Activated CD8-positive, alpha-beta memory T cell treated with anti-CD3 and anti-CD28 coated beads, Interleukin-2, amount 10 ng/mL, durations not matched to agents 7 days and 5 days (primary cell): ENCODE measurements at regions not wholly inside any gene's neighbourhood (a gene's known extent, or its start where the extent isn't known, plus 50 kb on each side); places are given as distances from the start of the nearest gene placed in this dataset.

Experiments
- ATAC-seq: fragments of 150-1000 bp; cut with Tn5 transposase; one replicate; pipeline ENCODE4 v1.10.0; 2021; ENCODE audit warnings: moderate library complexity
- CTCF ChIA-PET: fragments of 350-600 bp; sonication (Branson Sonifier 250); formaldehyde crosslinking; loops from one replicate; lab custom pipeline; 2021; ENCODE audit warnings: antibody characterized with exemption; lab: Charles Lee
- DNase-seq: peaks from one replicate; pipeline ENCODE4 v3.0.0-alpha.2; 2020
- H3K27ac Mint-ChIP-seq: one replicate; pipeline ENCODE4 v1.8.0; 2021; ENCODE audit warnings: mild to moderate bottlenecking, mixed read lengths
- H3K27me3 Mint-ChIP-seq: one replicate; pipeline ENCODE4 v1.8.0; 2021; ENCODE audit warnings: mixed read lengths
- H3K36me3 Mint-ChIP-seq: one replicate; pipeline ENCODE4 v1.8.0; 2021; ENCODE audit warnings: mild to moderate bottlenecking, mixed read lengths
- H3K4me1 Mint-ChIP-seq: one replicate; pipeline ENCODE4 v1.8.0; 2021; ENCODE audit warnings: mixed read lengths
- H3K4me3 Mint-ChIP-seq: one replicate; pipeline ENCODE4 v1.8.0; 2021; ENCODE audit warnings: mild to moderate bottlenecking, moderate library complexity, mixed read lengths
- H3K9me3 Mint-ChIP-seq: one replicate; pipeline ENCODE4 v1.8.0; 2022; ENCODE audit warnings: low read depth, mixed read lengths

DNA sequence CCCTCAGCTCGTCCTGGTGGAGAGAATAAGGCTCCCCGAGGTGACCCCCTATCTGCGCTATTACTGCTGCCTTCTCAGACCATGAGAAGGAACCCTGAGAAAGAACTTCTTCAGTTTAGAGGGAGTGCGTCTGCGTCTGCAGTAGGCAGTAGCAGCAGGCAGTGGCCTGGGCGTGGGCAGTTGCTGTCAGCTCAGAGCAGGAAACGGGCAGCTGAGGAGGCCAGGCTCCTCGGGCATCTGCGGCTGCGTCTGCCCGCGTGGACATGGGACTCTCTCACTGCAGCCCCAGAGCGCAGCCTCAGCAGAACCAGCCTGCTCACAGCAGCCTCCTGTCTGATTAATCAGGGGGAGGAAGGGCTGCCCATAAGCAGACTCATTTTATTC lies 49.8 kb upstream of the FCN1 start:
- no peaks in the 10 kb centered on the region for H3K27me3 Mint-ChIP-seq
- no peaks in the 10 kb centered on the region for H3K36me3 Mint-ChIP-seq
- no peak overlapping the region for H3K27ac Mint-ChIP-seq
- peaks cover 3% of the 10 kb centered on the region for H3K9me3 Mint-ChIP-seq
- DNase-seq = no peak
- CTCF ChIA-PET = no interaction called here
- no peak for ATAC-seq
- H3K4me3 Mint-ChIP-seq = no peak overlapping the region
- H3K4me1 Mint-ChIP-seq = no peaks in the 10 kb centered on the region

DNA sequence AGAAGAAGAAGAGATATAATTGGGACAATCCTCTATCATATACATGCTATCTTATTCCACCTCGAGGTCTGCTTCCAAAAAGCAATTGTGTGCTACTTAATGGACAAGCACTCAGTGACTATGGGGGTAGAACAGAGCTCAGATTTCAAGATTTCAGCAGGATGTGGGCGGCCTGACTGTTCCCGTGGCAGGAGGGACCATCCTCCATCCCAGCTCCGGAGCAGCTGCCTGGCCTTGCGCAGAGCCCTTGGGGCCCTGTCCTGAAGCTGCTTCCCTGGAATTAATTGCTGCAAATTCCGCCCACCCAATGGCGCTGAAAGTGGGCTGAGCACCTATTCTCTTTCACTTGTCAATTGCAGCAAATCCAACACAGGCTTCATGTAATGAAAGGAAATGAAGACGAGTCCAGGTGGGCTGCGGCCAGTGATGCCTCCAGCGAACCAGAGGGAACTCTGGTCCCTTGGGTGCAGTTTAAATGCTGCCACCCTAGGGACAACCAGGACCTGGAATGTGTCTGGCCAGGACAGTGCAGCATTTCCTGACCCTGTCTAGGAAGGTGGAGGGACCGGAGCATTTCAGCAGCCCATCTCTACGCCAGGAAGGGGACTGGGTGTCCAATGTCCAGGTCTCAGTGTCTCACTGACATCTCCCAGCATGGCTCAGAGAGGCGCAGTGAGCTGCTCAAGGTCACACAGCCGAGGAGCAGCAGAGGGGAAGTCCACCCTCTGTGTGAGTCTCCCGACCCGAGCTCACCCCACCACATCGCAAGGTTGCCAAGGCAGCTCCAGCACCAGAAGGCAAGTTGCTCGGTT lies 50.5 kb upstream of the FCN1 start:
- CTCF ChIA-PET = no interaction called here
- Mint-ChIP-seq H3K36me3 (no peaks in the 10 kb centered on the region), H3K4me1 (no peaks in the 10 kb centered on the region), H3K27ac (no peak overlapping the region), H3K4me3 (no peak overlapping the region), H3K27me3 (no peaks in the 10 kb centered on the region), H3K9me3 (peaks cover 3% of the 10 kb centered on the region)
- DNase-seq (no peak), ATAC-seq (no peak)

DNA sequence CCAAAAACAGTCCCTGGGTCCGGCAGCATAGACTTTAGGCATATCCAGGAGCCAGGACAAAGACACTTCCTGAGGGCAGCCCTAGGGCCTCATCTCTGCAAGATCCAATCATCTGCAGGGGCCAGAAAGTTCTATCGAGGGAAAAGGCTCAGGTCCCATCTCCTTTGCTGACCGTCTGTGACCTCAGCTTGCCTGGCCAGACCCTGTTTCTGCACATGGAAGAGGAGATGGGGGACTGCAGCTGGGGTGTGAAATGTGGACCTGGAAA lies 51.0 kb upstream of the FCN1 start:
- peaks cover 3% of the 10 kb centered on the region for H3K9me3 Mint-ChIP-seq
- no peak overlapping the region for H3K4me3 Mint-ChIP-seq
- CTCF ChIA-PET = no interaction called here
- peaks cover under 1% of the 10 kb centered on the region for H3K27me3 Mint-ChIP-seq
- no peaks in the 10 kb centered on the region for H3K36me3 Mint-ChIP-seq
- no peaks in the 10 kb centered on the region for H3K4me1 Mint-ChIP-seq
- no peak for ATAC-seq
- no peak for DNase-seq
- no peak overlapping the region for H3K27ac Mint-ChIP-seq

DNA sequence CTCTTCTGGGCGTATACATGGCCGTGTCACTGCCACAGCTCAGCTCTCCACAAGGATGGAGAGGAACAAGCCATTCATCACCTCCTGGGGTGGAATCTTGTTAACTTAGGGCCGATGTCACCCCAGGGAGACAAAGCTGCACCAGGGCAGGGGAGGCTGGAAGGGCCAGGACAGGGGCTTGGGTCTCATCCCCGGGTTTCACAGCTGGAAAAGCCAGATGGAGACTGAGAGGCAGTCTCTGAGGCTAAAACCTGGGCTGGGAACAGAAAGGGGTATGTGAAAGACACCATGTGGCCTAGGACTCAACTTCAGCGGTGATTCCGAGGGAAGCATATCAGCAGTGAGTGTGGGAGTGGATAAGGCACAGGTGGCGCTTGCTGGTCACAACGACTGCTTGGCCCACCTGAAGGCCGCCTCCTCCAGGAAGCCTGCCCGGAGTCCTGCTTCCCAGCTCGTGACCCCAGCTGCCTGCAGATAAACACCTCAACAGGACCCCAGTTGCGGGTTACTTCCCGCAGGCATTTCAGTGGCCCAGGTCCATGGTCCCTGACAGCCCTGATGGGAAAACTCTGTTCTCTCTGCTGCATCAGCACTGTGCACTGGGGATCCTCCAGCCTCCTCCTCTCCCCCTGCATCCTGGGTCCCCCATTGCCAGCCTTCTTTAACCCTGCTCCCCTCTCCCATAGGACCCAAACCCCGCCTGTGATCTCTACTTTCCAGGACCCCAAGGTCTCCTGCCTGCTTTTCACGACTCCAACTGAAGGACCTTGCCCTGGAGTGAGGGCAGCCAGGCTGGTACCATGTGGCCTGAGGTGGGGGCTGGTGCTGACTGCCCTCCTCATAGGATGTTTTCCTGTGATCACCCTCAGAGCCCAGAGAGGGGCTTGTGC lies 51.7 kb upstream of the FCN1 start:
- ATAC-seq (no peak), DNase-seq (no peak)
- H3K36me3 Mint-ChIP-seq = no peaks in the 10 kb centered on the region
- H3K4me1 Mint-ChIP-seq = no peaks in the 10 kb centered on the region
- peaks cover 3% of the 10 kb centered on the region for H3K9me3 Mint-ChIP-seq
- H3K27me3 Mint-ChIP-seq = peaks cover 6% of the 10 kb centered on the region
- CTCF ChIA-PET = no interaction called here
- H3K27ac Mint-ChIP-seq = no peak overlapping the region
- H3K4me3 Mint-ChIP-seq = no peak overlapping the region

DNA sequence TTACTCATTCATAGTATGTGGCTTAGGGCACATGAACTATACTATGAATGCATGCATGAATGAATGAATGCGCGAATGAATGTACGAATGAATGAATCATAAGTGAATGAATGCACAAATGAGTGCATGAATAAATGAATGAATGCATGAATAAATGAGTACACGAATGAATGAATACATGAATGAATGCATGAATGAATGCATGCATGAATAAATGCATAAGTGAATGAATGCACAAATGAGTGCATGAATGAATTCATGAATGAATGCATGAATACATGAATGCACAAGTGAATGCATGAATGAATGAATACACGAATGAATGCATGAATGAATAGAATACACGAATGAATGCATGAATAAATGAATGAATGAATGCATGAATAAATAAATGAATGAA lies 52.5 kb upstream of the FCN1 start:
- Mint-ChIP-seq H3K27ac (no peak overlapping the region), H3K27me3 (peaks cover 7% of the 10 kb centered on the region), H3K9me3 (peaks cover 3% of the 10 kb centered on the region), H3K36me3 (no peaks in the 10 kb centered on the region), H3K4me1 (no peaks in the 10 kb centered on the region), H3K4me3 (no peak overlapping the region)
- CTCF ChIA-PET = no interaction called here
- ATAC-seq (no peak), DNase-seq (no peak)

DNA sequence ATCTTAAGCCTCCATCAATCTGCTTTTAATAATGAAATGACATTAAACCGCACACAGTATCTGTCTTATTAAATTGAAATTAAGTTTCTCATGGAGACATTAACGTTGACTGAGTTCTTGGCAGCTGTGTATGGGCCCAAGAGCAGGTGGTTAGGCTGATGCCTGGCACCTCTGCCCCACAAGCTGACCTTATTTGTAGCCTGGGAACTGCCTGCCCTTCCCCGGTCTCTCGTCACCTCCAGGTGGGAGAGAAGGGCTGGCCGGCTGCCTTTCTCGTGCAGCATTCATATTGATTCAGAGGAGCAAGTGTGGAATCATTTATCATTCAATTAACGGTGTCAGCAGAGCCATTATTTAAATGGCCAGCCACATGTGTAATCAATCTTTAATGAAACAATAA lies 53.0 kb upstream of the FCN1 start:
- no peaks in the 10 kb centered on the region for H3K36me3 Mint-ChIP-seq
- peaks cover 7% of the 10 kb centered on the region for H3K27me3 Mint-ChIP-seq
- ATAC-seq (no peak), DNase-seq (no peak)
- H3K4me3 Mint-ChIP-seq = no peak overlapping the region
- no peak overlapping the region for H3K27ac Mint-ChIP-seq
- no peaks in the 10 kb centered on the region for H3K4me1 Mint-ChIP-seq
- peaks cover 3% of the 10 kb centered on the region for H3K9me3 Mint-ChIP-seq
- CTCF ChIA-PET = no interaction called here

DNA sequence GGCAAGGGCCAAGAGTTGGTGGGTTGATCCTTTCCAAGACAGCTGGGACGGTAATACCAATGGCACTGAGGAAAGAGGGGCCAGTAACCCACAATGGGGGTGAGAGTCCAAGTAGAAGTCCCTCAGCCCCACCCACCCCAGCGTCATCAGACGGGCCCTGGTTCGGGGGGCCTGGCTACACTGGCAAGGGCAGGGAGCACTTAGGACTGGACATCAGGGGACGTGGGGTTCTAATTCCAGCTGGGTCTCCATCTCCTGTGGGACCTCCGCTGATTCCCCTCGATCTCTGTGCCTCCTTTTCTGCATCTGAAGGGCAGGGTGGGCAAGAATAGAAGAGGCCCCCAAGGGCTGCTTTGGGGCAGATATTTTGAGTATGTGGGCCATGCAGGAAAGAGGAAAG lies 53.5 kb upstream of the FCN1 start:
- peaks cover 7% of the 10 kb centered on the region for H3K27me3 Mint-ChIP-seq
- H3K36me3 Mint-ChIP-seq = no peaks in the 10 kb centered on the region
- no peak overlapping the region for H3K27ac Mint-ChIP-seq
- CTCF ChIA-PET = no interaction called here
- no peak for DNase-seq
- H3K9me3 Mint-ChIP-seq = peaks cover 3% of the 10 kb centered on the region
- H3K4me3 Mint-ChIP-seq = no peak overlapping the region
- ATAC-seq = no peak
- no peaks in the 10 kb centered on the region for H3K4me1 Mint-ChIP-seq

DNA sequence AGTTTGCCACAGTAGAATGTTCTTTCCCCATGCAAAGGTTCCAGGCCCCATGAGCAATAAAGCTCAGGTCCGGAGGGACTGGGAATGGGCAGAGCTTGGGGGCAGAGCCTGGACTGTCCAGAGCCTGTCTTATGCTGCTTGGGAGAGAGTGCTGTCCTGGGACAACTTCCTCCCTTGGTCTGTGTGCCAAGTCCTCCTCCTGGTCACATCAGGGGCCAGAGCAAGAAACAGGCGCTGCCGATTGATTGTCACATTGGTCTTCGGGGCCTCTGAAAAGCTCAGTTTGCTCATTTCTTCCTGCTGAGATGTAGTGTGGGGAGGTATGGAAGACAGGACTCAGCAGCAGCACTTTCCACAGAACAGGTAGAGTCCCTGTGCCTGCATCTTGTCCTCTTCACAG lies 54.0 kb upstream of the FCN1 start:
- no peaks in the 10 kb centered on the region for H3K4me1 Mint-ChIP-seq
- no peak overlapping the region for H3K27ac Mint-ChIP-seq
- CTCF ChIA-PET = no interaction called here
- DNase-seq (no peak), ATAC-seq (no peak)
- H3K4me3 Mint-ChIP-seq = no peak overlapping the region
- H3K27me3 Mint-ChIP-seq = peaks cover 7% of the 10 kb centered on the region
- H3K9me3 Mint-ChIP-seq = peaks cover 3% of the 10 kb centered on the region
- no peaks in the 10 kb centered on the region for H3K36me3 Mint-ChIP-seq

DNA sequence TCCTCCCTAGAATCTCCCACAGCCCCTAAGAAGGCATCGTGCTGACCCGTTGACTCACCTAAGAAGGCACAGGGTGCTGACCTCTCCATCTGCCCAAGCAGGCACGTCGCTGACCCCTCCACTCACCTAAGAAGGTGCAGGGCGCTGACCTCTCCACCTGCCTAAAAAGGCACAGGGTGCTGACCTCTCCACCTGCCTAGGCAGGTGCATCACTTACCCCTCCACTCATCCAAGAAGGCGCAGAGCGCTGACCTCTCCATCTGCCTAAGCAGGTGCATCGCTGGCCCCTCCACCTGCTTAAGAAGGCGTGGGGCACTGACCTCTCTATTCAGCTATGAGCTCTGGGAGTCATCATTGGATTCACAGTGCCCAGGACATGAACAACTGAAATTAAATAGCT lies 54.4 kb upstream of the FCN1 start:
- no peaks in the 10 kb centered on the region for H3K4me1 Mint-ChIP-seq
- DNase-seq (no peak), ATAC-seq (no peak)
- H3K9me3 Mint-ChIP-seq = peaks cover 3% of the 10 kb centered on the region
- no peaks in the 10 kb centered on the region for H3K36me3 Mint-ChIP-seq
- no peak overlapping the region for H3K4me3 Mint-ChIP-seq
- CTCF ChIA-PET = no interaction called here
- H3K27me3 Mint-ChIP-seq = peaks cover 7% of the 10 kb centered on the region
- no peak overlapping the region for H3K27ac Mint-ChIP-seq

DNA sequence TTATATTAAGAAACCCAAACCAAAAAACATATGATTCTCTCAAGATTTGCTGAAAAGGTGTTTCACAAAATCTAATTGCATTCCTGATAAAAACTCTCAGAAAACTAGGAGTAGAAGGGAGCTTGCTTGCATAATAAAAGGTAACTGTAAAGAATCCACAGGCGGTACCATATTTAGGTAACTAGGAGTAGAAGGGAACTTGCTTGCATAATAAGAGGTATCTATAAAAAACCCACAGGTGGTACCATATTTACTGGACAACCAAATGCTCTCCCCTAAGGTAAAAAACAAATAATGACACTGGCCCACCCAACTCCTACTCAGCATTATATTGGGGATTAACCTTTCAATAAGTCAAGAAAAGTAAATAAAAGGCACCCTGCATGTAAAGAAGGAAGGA lies 57.5 kb upstream of the FCN1 start:
- CTCF ChIA-PET = no interaction called here
- H3K4me1 Mint-ChIP-seq = no peaks in the 10 kb centered on the region
- peaks cover 7% of the 10 kb centered on the region for H3K27me3 Mint-ChIP-seq
- no peaks in the 10 kb centered on the region for H3K36me3 Mint-ChIP-seq
- ATAC-seq (no peak), DNase-seq (no peak)
- no peak overlapping the region for H3K27ac Mint-ChIP-seq
- no peak overlapping the region for H3K4me3 Mint-ChIP-seq
- no peaks in the 10 kb centered on the region for H3K9me3 Mint-ChIP-seq

DNA sequence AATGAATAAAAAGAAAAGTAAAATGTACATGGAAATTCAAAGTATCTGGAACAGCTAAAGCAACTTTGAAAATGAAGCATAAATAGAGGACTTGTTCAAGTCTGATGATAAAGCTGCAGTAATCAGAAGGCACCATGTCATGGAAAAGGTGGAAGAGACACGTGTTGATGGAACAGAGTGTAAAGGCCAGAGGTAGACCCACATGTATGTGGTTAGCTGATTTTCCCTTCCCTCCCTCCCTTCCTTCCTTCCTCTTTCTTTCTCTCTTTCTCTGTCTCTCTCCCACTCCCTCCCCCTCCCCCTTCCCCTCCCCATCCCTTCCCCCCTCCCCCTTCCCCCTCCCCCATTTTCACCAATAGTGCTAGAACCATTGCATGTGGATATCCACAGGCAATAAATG lies 58.7 kb upstream of the FCN1 start:
- no peak for ATAC-seq
- H3K9me3 Mint-ChIP-seq = no peaks in the 10 kb centered on the region
- no peaks in the 10 kb centered on the region for H3K36me3 Mint-ChIP-seq
- no peak for DNase-seq
- no peaks in the 10 kb centered on the region for H3K4me1 Mint-ChIP-seq
- H3K27me3 Mint-ChIP-seq = peaks cover 7% of the 10 kb centered on the region
- CTCF ChIA-PET = no interaction called here
- no peak overlapping the region for H3K4me3 Mint-ChIP-seq
- no peak overlapping the region for H3K27ac Mint-ChIP-seq

DNA sequence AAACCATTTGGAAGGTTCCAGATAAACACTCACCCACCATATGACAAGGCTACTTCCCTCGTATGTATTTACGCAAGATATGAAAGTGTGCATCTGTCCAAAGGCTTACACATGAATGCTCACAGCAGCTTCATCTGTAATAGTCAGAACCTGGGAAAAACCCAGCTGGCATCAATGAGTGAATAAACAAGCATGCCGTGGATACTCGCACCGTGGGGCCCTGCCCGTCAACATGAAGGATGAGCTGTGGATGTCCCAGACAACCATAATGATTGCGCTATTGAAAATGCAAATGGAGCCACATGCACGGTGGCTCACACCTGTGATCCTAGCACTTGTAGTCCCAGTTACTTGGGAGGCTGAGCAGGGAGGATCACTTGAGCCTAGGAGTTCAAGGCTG lies 60.6 kb upstream of the FCN1 start:
- Mint-ChIP-seq H3K27ac (no peak overlapping the region), H3K27me3 (peaks cover 7% of the 10 kb centered on the region), H3K4me3 (no peak overlapping the region), H3K9me3 (no peaks in the 10 kb centered on the region), H3K36me3 (no peaks in the 10 kb centered on the region), H3K4me1 (no peaks in the 10 kb centered on the region)
- no peak for DNase-seq
- ATAC-seq = no peak
- CTCF ChIA-PET = no interaction called here

DNA sequence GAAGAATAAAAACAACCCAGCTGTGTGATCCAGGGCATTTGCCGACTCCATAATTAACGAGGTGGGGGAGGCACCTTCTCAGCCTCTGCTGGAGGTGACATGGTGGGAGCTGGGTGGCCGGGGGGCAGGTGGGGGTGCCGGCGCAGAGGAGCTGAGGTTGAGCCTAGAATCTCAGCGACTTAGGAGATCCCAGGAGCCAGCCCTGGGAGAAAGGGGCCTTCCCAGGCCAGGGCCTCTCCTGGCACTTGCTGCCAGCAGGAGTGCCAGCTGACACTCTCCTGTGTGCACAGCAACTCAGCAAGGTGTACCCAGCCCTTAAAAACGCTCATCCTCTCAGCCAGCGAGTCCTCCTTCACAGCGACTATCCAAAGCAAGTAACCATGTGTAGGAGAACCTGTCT lies 62.8 kb upstream of the FCN1 start:
- CTCF ChIA-PET = no interaction called here
- H3K27me3 Mint-ChIP-seq = no peaks in the 10 kb centered on the region
- H3K9me3 Mint-ChIP-seq = no peaks in the 10 kb centered on the region
- no peak overlapping the region for H3K27ac Mint-ChIP-seq
- ATAC-seq (no peak), DNase-seq (no peak)
- H3K4me3 Mint-ChIP-seq = no peak overlapping the region
- no peaks in the 10 kb centered on the region for H3K4me1 Mint-ChIP-seq
- no peaks in the 10 kb centered on the region for H3K36me3 Mint-ChIP-seq

DNA sequence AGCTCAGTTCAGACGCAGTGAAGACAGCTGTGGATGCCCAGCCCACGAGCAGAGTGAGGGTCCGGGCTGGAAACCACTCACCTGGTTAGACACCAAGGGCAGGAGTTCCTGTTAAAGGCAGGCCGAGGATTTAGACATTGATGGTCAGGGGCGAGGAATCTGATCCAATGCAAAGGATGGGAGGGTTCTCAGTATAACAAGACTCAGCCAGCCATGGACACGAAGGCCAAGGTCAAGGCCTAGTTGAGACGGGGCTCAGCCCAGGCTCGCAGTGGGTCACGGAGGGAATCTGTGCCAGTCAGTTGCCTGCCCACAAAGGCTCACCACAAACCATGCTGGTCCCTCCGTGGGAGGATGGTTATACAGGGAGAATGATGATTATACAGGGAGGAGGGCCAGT lies 63.3 kb upstream of the FCN1 start:
- ATAC-seq (no peak), DNase-seq (no peak)
- Mint-ChIP-seq H3K4me1 (no peaks in the 10 kb centered on the region), H3K27me3 (no peaks in the 10 kb centered on the region), H3K27ac (no peak overlapping the region), H3K36me3 (no peaks in the 10 kb centered on the region), H3K4me3 (no peak overlapping the region), H3K9me3 (peaks cover 2% of the 10 kb centered on the region)
- CTCF ChIA-PET = no interaction called here
